Mononuclear cell (primary cell): ENCODE measurements at regions not wholly inside any gene's neighbourhood (a gene's known extent, or its start where the extent isn't known, plus 50 kb on each side); places are given as distances from the start of the nearest gene placed in this dataset.

ENCODE experiments used
- H3K27me3 ChIP-seq: 2 replicates; pipeline ENCODE4 v1.6.0; 2011; ENCODE audit warnings: low read length, control low read depth; ENCODE audit not compliant: insufficient read depth
- H3K4me1 ChIP-seq: 2 replicates; pipeline ENCODE4 v1.5.1; 2011; ENCODE audit warnings: mild to moderate bottlenecking, low read length, control low read depth; ENCODE audit not compliant: insufficient read depth
- H3K4me3 ChIP-seq: 2 replicates; pipeline ENCODE4 v1.5.1; 2011; ENCODE audit warnings: mild to moderate bottlenecking, low read length, moderate library complexity
- H3K9me3 ChIP-seq: 2 replicates; pipeline ENCODE4 v1.5.1; 2011; ENCODE audit warnings: low read depth, mild to moderate bottlenecking, control low read depth, low read length

DNA sequence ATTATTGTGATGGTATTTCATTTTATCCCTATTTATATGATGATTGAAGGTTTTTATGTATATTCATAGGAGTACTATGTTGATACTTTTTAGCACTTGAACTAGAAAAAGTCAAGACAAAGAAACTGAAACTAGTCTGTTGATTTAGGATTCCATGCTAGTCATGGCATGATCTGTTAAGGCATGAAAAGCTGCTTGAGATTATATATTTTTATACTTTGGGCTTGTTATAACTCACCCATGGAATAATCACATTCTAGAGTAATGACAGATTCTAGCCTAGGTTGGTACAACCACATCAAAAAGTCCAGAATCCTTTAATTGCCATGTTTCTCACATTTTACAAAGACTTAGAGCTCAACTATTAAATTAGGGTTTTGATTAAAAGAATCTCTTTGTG, 472.6 kb upstream of the CELF4 start:
- Histone ChIP-seq H3K4me1 (no peaks in the 10 kb centered on the region), H3K4me3 (no peak overlapping the region), H3K9me3 (no peaks in the 10 kb centered on the region), H3K27me3 (no peaks in the 10 kb centered on the region)

- H3K4me3 ChIP-seq = no peak overlapping the region
- no peaks in the 10 kb centered on the region for H3K9me3 ChIP-seq
- H3K4me1 ChIP-seq = no peaks in the 10 kb centered on the region
Observed at GRCh38 chr18:38035193-38035592, 469.6 kb upstream of the CELF4 start.

GRCh38 chr18:38033282-38033681, 467.7 kb upstream of the CELF4 start:
- no peaks in the 10 kb centered on the region for H3K4me1 ChIP-seq
- no peaks in the 10 kb centered on the region for H3K9me3 ChIP-seq
- H3K4me3 ChIP-seq = no peak overlapping the region
- no peaks in the 10 kb centered on the region for H3K27me3 ChIP-seq

More at GRCh38 chr18:38035193-38035592, 469.6 kb upstream of the CELF4 start:
- H3K27me3 ChIP-seq = no peaks in the 10 kb centered on the region

- Histone ChIP-seq H3K27me3 (no peaks in the 10 kb centered on the region), H3K4me3 (no peak overlapping the region), H3K9me3 (no peaks in the 10 kb centered on the region), H3K4me1 (no peaks in the 10 kb centered on the region)
Observed at GRCh38 chr18:38032516-38032915, 466.9 kb upstream of the CELF4 start.

DNA sequence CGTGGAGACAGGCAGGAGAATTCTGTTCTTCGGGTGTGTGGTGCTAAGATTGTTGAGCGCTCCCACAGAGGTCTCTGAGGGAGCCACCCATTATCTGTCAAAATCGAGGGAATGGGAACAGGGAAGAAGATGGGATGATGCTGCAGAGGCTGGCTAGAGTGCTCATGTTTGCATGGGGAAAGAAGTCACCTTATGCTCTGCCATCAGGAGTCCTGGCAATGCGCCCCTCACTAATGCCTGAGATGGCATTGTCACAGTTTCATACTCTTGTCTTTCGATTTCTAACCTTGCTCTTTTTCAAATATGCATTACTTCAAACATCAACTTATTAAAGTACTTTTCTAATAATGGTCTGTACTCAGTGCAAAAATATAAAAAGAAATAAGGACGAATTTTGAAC, 463.3 kb upstream of the CELF4 start:
- Histone ChIP-seq H3K9me3 (no peaks in the 10 kb centered on the region), H3K4me3 (no peak overlapping the region), H3K4me1 (no peaks in the 10 kb centered on the region), H3K27me3 (no peaks in the 10 kb centered on the region)

GRCh38 chr18:38025433-38026038, 459.9 kb upstream of the CELF4 start:
- H3K4me3 ChIP-seq = no peak overlapping the region
- H3K4me1 ChIP-seq = no peaks in the 10 kb centered on the region
- H3K27me3 ChIP-seq = no peaks in the 10 kb centered on the region
- H3K9me3 ChIP-seq = no peaks in the 10 kb centered on the region

GRCh38 chr18:38023871-38024270, 458.3 kb upstream of the CELF4 start:
- no peaks in the 10 kb centered on the region for H3K27me3 ChIP-seq
- H3K9me3 ChIP-seq = no peaks in the 10 kb centered on the region
- H3K4me1 ChIP-seq = no peaks in the 10 kb centered on the region
- H3K4me3 ChIP-seq = no peak overlapping the region

DNA sequence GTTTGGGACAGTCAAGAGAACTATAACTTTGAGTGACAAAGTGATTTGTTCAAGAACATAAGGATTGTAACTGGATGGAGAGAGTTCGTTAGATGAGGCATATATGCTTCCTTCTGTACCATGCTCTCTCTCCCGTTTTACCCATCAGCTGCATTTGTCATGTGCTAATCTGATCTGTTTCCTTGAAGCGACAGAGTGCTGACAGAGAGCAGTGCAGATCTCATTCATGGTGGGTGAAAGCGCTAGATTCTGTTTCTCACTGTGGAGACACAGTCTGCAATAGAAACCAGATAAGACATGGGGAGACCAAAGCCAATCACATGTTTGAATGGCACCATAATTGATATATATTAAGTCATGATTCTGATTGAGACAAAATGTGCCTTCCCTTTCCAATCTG, 456.6 kb upstream of the CELF4 start:
- Histone ChIP-seq H3K9me3 (no peaks in the 10 kb centered on the region), H3K27me3 (no peaks in the 10 kb centered on the region), H3K4me3 (no peak overlapping the region), H3K4me1 (no peaks in the 10 kb centered on the region)

DNA sequence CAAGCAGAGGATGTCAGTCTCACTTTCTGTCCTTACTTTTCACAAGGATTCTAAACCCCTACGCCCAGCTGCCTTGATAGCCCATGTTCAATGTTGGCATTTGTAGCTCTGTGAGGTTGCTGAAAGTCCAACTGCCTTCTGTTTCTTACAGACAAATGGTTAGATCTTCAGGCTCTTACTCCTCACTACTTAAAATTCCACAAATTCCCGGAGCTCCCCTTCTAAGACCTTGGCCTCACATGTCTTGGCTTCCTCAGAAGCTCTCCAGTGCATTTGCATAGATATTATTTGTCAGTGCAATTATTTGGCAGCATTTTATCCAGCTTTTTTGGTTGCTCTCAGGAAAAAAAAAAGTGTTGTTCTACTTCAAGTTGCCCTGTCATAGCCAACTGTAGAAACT, 453.7 kb upstream of the CELF4 start:
- Histone ChIP-seq H3K9me3 (no peaks in the 10 kb centered on the region), H3K27me3 (no peaks in the 10 kb centered on the region), H3K4me1 (no peaks in the 10 kb centered on the region), H3K4me3 (no peak overlapping the region)

GRCh38 chr18:38010971-38011857, 445.6 kb upstream of the CELF4 start:
- H3K4me3 ChIP-seq = no peak overlapping the region
- H3K9me3 ChIP-seq = no peaks in the 10 kb centered on the region
- no peaks in the 10 kb centered on the region for H3K27me3 ChIP-seq
- no peaks in the 10 kb centered on the region for H3K4me1 ChIP-seq

DNA sequence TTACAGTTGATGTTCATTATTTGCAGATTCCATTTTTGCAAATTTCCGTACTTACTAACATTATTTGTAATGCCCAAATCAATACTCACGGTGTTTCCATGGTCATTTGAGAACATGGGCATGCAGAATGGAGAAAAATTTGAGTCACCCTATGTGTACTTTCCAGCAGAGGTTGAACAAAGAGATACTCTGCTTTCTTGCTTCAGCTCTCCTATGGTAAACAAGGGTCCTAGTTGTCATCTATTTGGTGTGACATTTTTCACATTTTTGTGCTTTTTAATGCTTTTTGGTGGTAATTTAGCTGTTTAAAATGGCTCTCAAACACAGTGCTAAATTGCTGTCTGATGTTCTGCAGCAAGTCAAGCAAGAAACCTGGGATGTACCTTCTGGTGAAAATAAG, 444.4 kb upstream of the CELF4 start:
- Histone ChIP-seq H3K4me3 (no peak overlapping the region), H3K27me3 (no peaks in the 10 kb centered on the region), H3K4me1 (no peaks in the 10 kb centered on the region), H3K9me3 (no peaks in the 10 kb centered on the region)

- Histone ChIP-seq H3K4me1 (no peaks in the 10 kb centered on the region), H3K9me3 (no peaks in the 10 kb centered on the region), H3K27me3 (no peaks in the 10 kb centered on the region), H3K4me3 (no peak overlapping the region)
Observed at GRCh38 chr18:38009320-38009719, 443.7 kb upstream of the CELF4 start.

GRCh38 chr18:38007676-38008330, 442.2 kb upstream of the CELF4 start:
- H3K4me3 ChIP-seq = no peak overlapping the region
- H3K27me3 ChIP-seq = no peaks in the 10 kb centered on the region
- H3K9me3 ChIP-seq = no peaks in the 10 kb centered on the region
- no peaks in the 10 kb centered on the region for H3K4me1 ChIP-seq

- H3K4me3 ChIP-seq = no peak overlapping the region
- no peaks in the 10 kb centered on the region for H3K27me3 ChIP-seq
- H3K4me1 ChIP-seq = no peaks in the 10 kb centered on the region
- no peaks in the 10 kb centered on the region for H3K9me3 ChIP-seq
Observed at GRCh38 chr18:38007026-38007425, 441.4 kb upstream of the CELF4 start.

DNA sequence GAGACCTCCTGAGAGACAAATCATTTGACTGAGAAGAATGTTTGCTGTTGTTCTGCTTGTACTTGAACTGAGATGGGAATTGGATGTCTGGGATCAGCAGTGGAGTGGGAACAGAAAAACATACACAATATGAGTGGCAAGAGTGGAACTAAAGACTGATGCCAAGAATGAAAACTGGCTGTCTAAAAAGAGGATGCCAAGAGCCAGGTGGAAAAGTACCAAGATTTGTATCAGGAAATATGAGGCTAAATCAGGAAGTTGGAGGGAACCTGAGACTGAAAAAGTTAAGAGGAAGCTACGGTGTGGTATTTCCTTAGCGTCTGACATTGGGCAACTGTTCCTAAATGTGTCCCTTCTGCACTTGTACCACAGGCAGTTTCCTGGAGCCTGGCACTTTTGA, 440.9 kb upstream of the CELF4 start:
- Histone ChIP-seq H3K27me3 (no peaks in the 10 kb centered on the region), H3K4me1 (no peaks in the 10 kb centered on the region), H3K4me3 (no peak overlapping the region), H3K9me3 (no peaks in the 10 kb centered on the region)
